HUES6 (cell line): ENCODE measurements at regions not wholly inside any gene's neighbourhood (a gene's known extent, or its start where the extent isn't known, plus 50 kb on each side); places are given as distances from the start of the nearest gene placed in this dataset.

Experiments
- H3K27ac ChIP-seq: 2 replicates; pipeline ENCODE4 v1.7.0; 2013; ENCODE audit warnings: low read depth, mild to moderate bottlenecking, low read length, inconsistent platforms
- H3K27me3 ChIP-seq: 2 replicates; pipeline ENCODE4 v1.6.1; 2013; ENCODE audit warnings: low read length; ENCODE audit not compliant: control insufficient read depth, insufficient read depth
- H3K36me3 ChIP-seq: 2 replicates; pipeline ENCODE4 v1.6.1; 2013; ENCODE audit warnings: low read length; ENCODE audit not compliant: control insufficient read depth, insufficient read depth
- H3K4me1 ChIP-seq: 2 replicates; pipeline ENCODE4 v1.6.1; 2013; ENCODE audit warnings: low read length; ENCODE audit not compliant: control insufficient read depth, insufficient read depth
- H3K4me3 ChIP-seq: 2 replicates; pipeline ENCODE4 v1.5.1; 2013; ENCODE audit warnings: low read depth, low read length
- H3K9ac ChIP-seq: one replicate; pipeline ENCODE4 v1.6.1; 2013; ENCODE audit warnings: mild to moderate bottlenecking, low read length
- H3K9me3 ChIP-seq: 2 replicates; pipeline ENCODE4 v1.6.1; 2013; ENCODE audit warnings: low read depth, low read length; ENCODE audit not compliant: control insufficient read depth, insufficient read depth

GRCh38 chr13:67961331-67961730 is 731.2 kb upstream of the PCDH9 start:
- Histone ChIP-seq H3K9ac (no peak overlapping the region), H3K9me3 (no peaks in the 10 kb centered on the region)

GRCh38 chr13:67951431-67951830 is 721.3 kb upstream of the PCDH9 start:
- no peaks in the 10 kb centered on the region for H3K27me3 ChIP-seq
- H3K4me1 ChIP-seq, result no peaks in the 10 kb centered on the region
- H3K4me3 ChIP-seq, result no peak overlapping the region
- no peak overlapping the region for H3K27ac ChIP-seq
- no peaks in the 10 kb centered on the region for H3K36me3 ChIP-seq
- H3K9ac ChIP-seq, result no peak overlapping the region
- H3K9me3 ChIP-seq, result no peaks in the 10 kb centered on the region

More at GRCh38 chr13:67961331-67961730, 731.2 kb upstream of the PCDH9 start:
- peaks cover 4% of the 10 kb centered on the region; the same call in 1 of the 2 replicates for H3K4me1 ChIP-seq
- H3K36me3 ChIP-seq, result no peaks in the 10 kb centered on the region
- no peaks in the 10 kb centered on the region for H3K27me3 ChIP-seq
- no peak overlapping the region for H3K27ac ChIP-seq
- H3K4me3 ChIP-seq, result no peak overlapping the region

- no peaks in the 10 kb centered on the region for H3K4me1 ChIP-seq
- no peak overlapping the region for H3K9ac ChIP-seq
- no peak overlapping the region for H3K27ac ChIP-seq
- no peak overlapping the region for H3K4me3 ChIP-seq
- H3K36me3 ChIP-seq, result no peaks in the 10 kb centered on the region
- H3K9me3 ChIP-seq, result no peaks in the 10 kb centered on the region
- H3K27me3 ChIP-seq, result no peaks in the 10 kb centered on the region
Observed at GRCh38 chr13:67950603-67951002, 720.5 kb upstream of the PCDH9 start.

GRCh38 chr13:67946131-67946530 is 716.0 kb upstream of the PCDH9 start:
- H3K27me3 ChIP-seq, result no peaks in the 10 kb centered on the region
- H3K9ac ChIP-seq, result no peak overlapping the region
- H3K4me1 ChIP-seq, result no peaks in the 10 kb centered on the region
- H3K4me3 ChIP-seq, result no peak overlapping the region
- H3K9me3 ChIP-seq, result no peaks in the 10 kb centered on the region
- no peak overlapping the region for H3K27ac ChIP-seq
- H3K36me3 ChIP-seq, result no peaks in the 10 kb centered on the region

GRCh38 chr13:67943116-67943515 is 713.0 kb upstream of the PCDH9 start:
- Histone ChIP-seq H3K27me3 (no peaks in the 10 kb centered on the region), H3K27ac (no peak overlapping the region), H3K9me3 (no peaks in the 10 kb centered on the region), H3K36me3 (no peaks in the 10 kb centered on the region), H3K9ac (no peak overlapping the region), H3K4me1 (no peaks in the 10 kb centered on the region), H3K4me3 (no peak overlapping the region)

GRCh38 chr13:67935626-67936025 is 705.5 kb upstream of the PCDH9 start:
- Histone ChIP-seq H3K9ac (no peak overlapping the region), H3K36me3 (no peaks in the 10 kb centered on the region), H3K27me3 (no peaks in the 10 kb centered on the region), H3K27ac (no peak overlapping the region), H3K4me1 (no peaks in the 10 kb centered on the region), H3K4me3 (no peak overlapping the region), H3K9me3 (no peaks in the 10 kb centered on the region)

GRCh38 chr13:67934617-67935330 is 704.6 kb upstream of the PCDH9 start:
- no peak overlapping the region for H3K9ac ChIP-seq
- no peak overlapping the region for H3K27ac ChIP-seq
- H3K9me3 ChIP-seq, result no peaks in the 10 kb centered on the region
- H3K27me3 ChIP-seq, result no peaks in the 10 kb centered on the region
- H3K4me3 ChIP-seq, result no peak overlapping the region
- no peaks in the 10 kb centered on the region for H3K4me1 ChIP-seq
- H3K36me3 ChIP-seq, result no peaks in the 10 kb centered on the region

- Histone ChIP-seq H3K27ac (no peak overlapping the region), H3K4me1 (no peaks in the 10 kb centered on the region), H3K9me3 (no peaks in the 10 kb centered on the region), H3K9ac (no peak overlapping the region), H3K36me3 (no peaks in the 10 kb centered on the region), H3K27me3 (no peaks in the 10 kb centered on the region), H3K4me3 (no peak overlapping the region)
Observed at GRCh38 chr13:67932991-67933390, 702.9 kb upstream of the PCDH9 start.

- Histone ChIP-seq H3K4me1 (no peaks in the 10 kb centered on the region), H3K9me3 (no peaks in the 10 kb centered on the region), H3K4me3 (no peak overlapping the region), H3K9ac (no peak overlapping the region), H3K36me3 (no peaks in the 10 kb centered on the region), H3K27me3 (no peaks in the 10 kb centered on the region), H3K27ac (no peak overlapping the region)
Observed at GRCh38 chr13:67917291-67917987, 687.3 kb upstream of the PCDH9 start.

GRCh38 chr13:67916650-67917049 is 686.5 kb upstream of the PCDH9 start:
- no peaks in the 10 kb centered on the region for H3K9me3 ChIP-seq

GRCh38 chr13:67914535-67914934 is 684.4 kb upstream of the PCDH9 start:
- no peaks in the 10 kb centered on the region for H3K27me3 ChIP-seq
- H3K4me3 ChIP-seq, result no peak overlapping the region
- H3K9ac ChIP-seq, result no peak overlapping the region
- no peaks in the 10 kb centered on the region for H3K9me3 ChIP-seq
- H3K27ac ChIP-seq, result no peak overlapping the region
- H3K36me3 ChIP-seq, result no peaks in the 10 kb centered on the region
- no peaks in the 10 kb centered on the region for H3K4me1 ChIP-seq

More at GRCh38 chr13:67916650-67917049, 686.5 kb upstream of the PCDH9 start:
- Histone ChIP-seq H3K27me3 (no peaks in the 10 kb centered on the region), H3K36me3 (no peaks in the 10 kb centered on the region), H3K9ac (no peak overlapping the region), H3K27ac (no peak overlapping the region), H3K4me3 (no peak overlapping the region), H3K4me1 (no peaks in the 10 kb centered on the region)
